ENCODE measurements at regions not wholly inside any gene's neighbourhood (a gene's known extent, or its start where the extent isn't known, plus 50 kb on each side); places are given as distances from the start of the nearest gene placed in this dataset.
A peak's percentile ranks its signal among the peaks of the same experiment; 100 is the strongest.

GRCh38 chr2:158034198-158034866 is 67.3 kb upstream of the UPP2 start:
- H3K36me3 ChIP-seq, result no peaks in the 10 kb centered on the region
- no peak overlapping the region for H3K4me3 ChIP-seq
- DNase-seq (ENCODE audit: low read depth in 1 of 2, low spot score in 1 of 2), result peak; percentile 68 to 69
- no peak overlapping the region for H3K27ac ChIP-seq
- no peaks in the 10 kb centered on the region for H3K9me3 ChIP-seq (ENCODE audit: low read depth)
- TF ChIP-seq CTCF (IDR thresholded peaks at IDR 0.05; ENCODE audit: low read depth, low read length), result peak; percentile 48
- H3K27me3 ChIP-seq, result no peaks in the 10 kb centered on the region
- no peaks in the 10 kb centered on the region for H3K4me1 ChIP-seq (ENCODE audit: low read depth)

- Histone ChIP-seq H3K9me3 (ENCODE audit: low read depth) (no peaks in the 10 kb centered on the region), H3K4me3 (no peak overlapping the region), H3K36me3 (no peaks in the 10 kb centered on the region), H3K27me3 (no peaks in the 10 kb centered on the region), H3K27ac (no peak overlapping the region), H3K4me1 (ENCODE audit: low read depth) (no peaks in the 10 kb centered on the region)
- no peak for DNase-seq (ENCODE audit: low read depth in 1 of 2, low spot score in 1 of 2)
- TF ChIP-seq CTCF (IDR thresholded peaks at IDR 0.05; ENCODE audit: low read depth, low read length), result no peak
These were observed 70.3 kb upstream of the UPP2 start for GRCh38 chr2:158031371-158031770.

GRCh38 chr2:158025255-158025996 is 76.2 kb upstream of the UPP2 start:
- Histone ChIP-seq H3K36me3 (no peaks in the 10 kb centered on the region), H3K9me3 (ENCODE audit: low read depth) (no peaks in the 10 kb centered on the region), H3K27me3 (no peaks in the 10 kb centered on the region), H3K4me1 (ENCODE audit: low read depth) (no peaks in the 10 kb centered on the region), H3K27ac (no peak overlapping the region), H3K4me3 (no peak overlapping the region)
- peak in 1 of 2 donors; percentile 21 for DNase-seq (ENCODE audit: low read depth in 1 of 2, low spot score in 1 of 2)
- no peak for TF ChIP-seq CTCF (IDR thresholded peaks at IDR 0.05; ENCODE audit: low read depth, low read length)

- DNase-seq (ENCODE audit: low read depth in 1 of 2, low spot score in 1 of 2), result peak; percentile 52 to 65
- Histone ChIP-seq H3K27me3 (no peaks in the 10 kb centered on the region), H3K4me3 (no peak overlapping the region), H3K36me3 (no peaks in the 10 kb centered on the region), H3K9me3 (ENCODE audit: low read depth) (no peaks in the 10 kb centered on the region), H3K4me1 (ENCODE audit: low read depth) (no peaks in the 10 kb centered on the region), H3K27ac (no peak overlapping the region)
- peak; percentile 89 for TF ChIP-seq CTCF (IDR thresholded peaks at IDR 0.05; ENCODE audit: low read depth, low read length)
These were observed 77.3 kb upstream of the UPP2 start for GRCh38 chr2:158024288-158024898.

GRCh38 chr2:158022888-158023287 is 78.8 kb upstream of the UPP2 start:
- Histone ChIP-seq H3K4me3 (no peak overlapping the region), H3K27me3 (no peaks in the 10 kb centered on the region), H3K27ac (no peak overlapping the region), H3K36me3 (no peaks in the 10 kb centered on the region), H3K9me3 (ENCODE audit: low read depth) (no peaks in the 10 kb centered on the region), H3K4me1 (ENCODE audit: low read depth) (no peaks in the 10 kb centered on the region)
- DNase-seq (ENCODE audit: low read depth in 1 of 2, low spot score in 1 of 2), result no peak
- no peak for TF ChIP-seq CTCF (IDR thresholded peaks at IDR 0.05; ENCODE audit: low read depth, low read length)

All from cardiac muscle cell (in vitro differentiated cells and primary cell).